Suppressor macrophage treated with lipopolysaccharide for 4 hours (primary cell): ENCODE measurements at regions not wholly inside any gene's neighbourhood (a gene's known extent, or its start where the extent isn't known, plus 50 kb on each side); places are given as distances from the start of the nearest gene placed in this dataset.
A peak's percentile ranks its signal among the peaks of the same experiment; 100 is the strongest.

Source experiments
- DNase-seq: peaks from one replicate; pipeline ENCODE4 v3.0.0-alpha.2; 2020

- DNase-seq, result no peak
Measured at GRCh38 chr10:128994598-128995143, 472.4 kb upstream of the MGMT start.

GRCh38 chr10:128995676-128996075 lies 471.4 kb upstream of the MGMT start:
- no peak for DNase-seq

- no peak for DNase-seq
Measured at GRCh38 chr10:128996092-128996491, 470.9 kb upstream of the MGMT start.

GRCh38 chr10:128998101-128998805 lies 468.8 kb upstream of the MGMT start:
- no peak for DNase-seq

GRCh38 chr10:129004398-129004797 lies 462.6 kb upstream of the MGMT start:
- DNase-seq, result no peak

GRCh38 chr10:129005080-129005479 lies 462.0 kb upstream of the MGMT start:
- no peak for DNase-seq

GRCh38 chr10:129005804-129006203 lies 461.2 kb upstream of the MGMT start:
- DNase-seq, result no peak

- DNase-seq, result no peak
Measured at GRCh38 chr10:129018511-129018910, 448.5 kb upstream of the MGMT start.

GRCh38 chr10:129020651-129021330 lies 446.2 kb upstream of the MGMT start:
- DNase-seq, result no peak

GRCh38 chr10:129021594-129022304 lies 445.3 kb upstream of the MGMT start:
- DNase-seq, result no peak

GRCh38 chr10:129023082-129023481 lies 444.0 kb upstream of the MGMT start:
- DNase-seq, result no peak

- no peak for DNase-seq
Measured at GRCh38 chr10:129024046-129024445, 443.0 kb upstream of the MGMT start.

- DNase-seq, result no peak
Measured at GRCh38 chr10:129025787-129026186, 441.3 kb upstream of the MGMT start.

- no peak for DNase-seq
Measured at GRCh38 chr10:129027906-129028305, 439.1 kb upstream of the MGMT start.

- DNase-seq, result no peak
Measured at GRCh38 chr10:129028451-129028850, 438.6 kb upstream of the MGMT start.

- DNase-seq, result no peak
Measured at GRCh38 chr10:129029051-129029450, 438.0 kb upstream of the MGMT start.

- no peak for DNase-seq
Measured at GRCh38 chr10:129029851-129030602, 437.0 kb upstream of the MGMT start.

GRCh38 chr10:129030603-129030895 lies 436.5 kb upstream of the MGMT start:
- DNase-seq, result no peak

GRCh38 chr10:129030996-129031843 lies 435.8 kb upstream of the MGMT start:
- DNase-seq, result peak; percentile 51

GRCh38 chr10:129031844-129032150 lies 435.2 kb upstream of the MGMT start:
- DNase-seq, result no peak

- DNase-seq, result no peak
Measured at GRCh38 chr10:129032372-129033313, 434.4 kb upstream of the MGMT start.
